GM21390 (cell line): ENCODE measurements at regions not wholly inside any gene's neighbourhood (a gene's known extent, or its start where the extent isn't known, plus 50 kb on each side); places are given as distances from the start of the nearest gene placed in this dataset.
A peak's percentile ranks its signal among the peaks of the same experiment; 100 is the strongest.
"Not testable (repeated sequence)": the region's sequence is repeated elsewhere in the genome, so short reads cannot be mapped to it uniquely, and the experiment has no call there.

Experiments
- ATAC-seq: cut with Tn5 transposase; IDR thresholded peaks from one replicate; pipeline ENCODE4 v1.9.1; 2021; ENCODE audit not compliant: unreplicated experiment

- no peak for ATAC-seq
Measured at GRCh38 chr5:112472614-112473013, 53.5 kb upstream of the EPB41L4A start.

DNA sequence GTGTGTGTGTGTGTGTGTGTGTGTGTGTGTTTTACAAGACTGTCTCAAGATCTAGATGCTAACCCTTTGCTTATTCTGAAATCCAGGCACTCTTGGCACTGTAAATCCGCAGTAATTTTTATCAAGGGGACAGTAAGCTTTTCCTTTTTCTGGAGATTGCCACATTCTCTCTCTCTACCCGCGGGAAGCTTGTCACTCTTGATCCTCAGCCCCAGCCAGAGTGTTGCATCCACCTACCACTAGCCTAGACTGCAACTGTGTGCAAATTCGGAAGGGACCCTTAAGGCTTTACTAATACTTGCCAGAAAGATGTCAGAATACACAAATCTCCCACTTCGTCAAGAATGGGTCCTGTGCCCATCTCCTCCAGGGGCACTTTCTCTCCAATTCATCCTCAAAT is 54.9 kb upstream of the EPB41L4A start:
- ATAC-seq, result no peak

DNA sequence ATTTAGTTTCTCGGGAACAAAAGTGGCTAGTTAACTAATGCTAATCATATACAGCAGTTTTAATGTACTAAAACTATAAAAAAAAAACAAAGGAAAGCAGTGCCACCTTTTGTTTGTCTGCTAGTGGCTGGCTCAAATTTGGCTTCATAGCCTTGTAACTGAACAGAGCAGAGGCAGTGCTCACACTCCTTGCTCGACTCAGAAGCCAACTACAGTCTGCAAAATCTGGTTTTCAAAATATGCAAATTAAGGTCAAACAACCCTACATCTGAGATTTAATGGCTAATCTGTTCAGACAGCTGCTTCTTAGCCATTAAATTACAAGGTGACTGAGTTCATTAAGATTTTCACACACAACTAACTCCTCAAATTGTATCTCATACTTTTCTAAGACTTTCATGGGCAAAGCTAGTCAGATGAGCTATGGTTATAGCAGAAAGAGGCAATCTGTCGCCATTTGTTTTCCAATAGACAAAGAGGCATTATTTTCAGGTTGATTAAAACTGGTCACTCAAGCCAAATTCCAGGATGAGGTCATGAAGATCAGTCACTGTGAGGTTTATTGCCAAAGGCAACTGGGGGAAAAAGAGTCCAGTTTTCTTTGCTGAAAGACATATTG is 56.8 kb upstream of the EPB41L4A start:
- no peak for ATAC-seq

DNA sequence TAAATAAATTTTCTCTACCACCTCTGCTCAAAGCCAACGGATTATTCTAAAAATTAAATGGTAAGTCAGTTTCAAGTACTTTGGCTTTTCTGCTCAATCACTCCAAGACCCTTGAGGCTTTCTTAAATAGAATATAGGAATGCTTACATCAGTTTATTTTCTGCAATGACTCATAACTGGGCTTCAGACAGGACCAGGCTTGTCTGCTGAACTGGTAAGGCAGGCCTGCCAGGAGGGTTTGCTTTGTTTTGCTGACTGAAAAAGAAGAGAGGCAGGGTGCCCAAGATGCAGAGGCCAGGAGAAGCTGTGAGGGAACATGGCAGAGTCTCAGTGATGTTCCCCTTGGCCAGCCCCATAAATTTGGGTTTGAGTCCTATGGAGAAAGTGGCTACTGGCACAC is 60.3 kb upstream of the EPB41L4A start:
- ATAC-seq, result no peak

DNA sequence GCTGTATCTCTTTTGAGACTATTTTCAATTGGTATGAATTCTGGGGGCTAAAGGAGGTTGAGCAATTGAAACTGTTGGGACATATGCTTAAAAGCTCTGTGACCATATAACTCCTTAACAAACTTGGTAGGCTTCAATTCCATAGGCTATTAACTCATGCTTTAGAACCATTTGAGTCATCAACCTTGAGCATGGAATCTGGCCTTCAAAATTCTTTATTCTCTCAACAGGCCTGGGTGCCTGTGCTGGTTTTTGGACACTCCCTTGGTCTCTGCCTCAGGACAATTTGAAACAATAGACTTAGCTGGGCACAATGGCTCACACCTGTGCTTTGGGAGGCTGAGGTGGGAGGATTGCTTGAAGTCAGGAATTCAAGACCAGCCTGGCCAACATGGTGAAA is 61.4 kb upstream of the EPB41L4A start:
- ATAC-seq, result no peak

DNA sequence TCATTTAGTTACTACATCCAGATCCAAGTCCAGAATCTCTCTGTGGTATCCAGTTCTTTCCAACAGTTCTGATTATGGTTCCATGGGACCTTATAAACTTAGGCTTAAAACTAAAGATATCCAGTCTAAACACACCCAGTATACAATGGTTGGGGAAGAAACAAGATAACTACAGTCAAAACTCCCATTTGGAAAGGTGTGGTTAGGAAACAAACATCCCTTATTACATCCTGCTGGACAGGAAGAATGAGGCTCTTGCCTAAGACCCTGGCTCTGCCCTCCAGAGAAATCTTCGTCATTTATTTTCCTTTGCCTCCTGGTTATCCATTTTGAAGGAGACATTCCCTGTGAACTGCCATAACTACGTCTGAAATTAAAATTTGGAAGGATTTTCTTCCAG is 64.6 kb upstream of the EPB41L4A start:
- no peak for ATAC-seq

DNA sequence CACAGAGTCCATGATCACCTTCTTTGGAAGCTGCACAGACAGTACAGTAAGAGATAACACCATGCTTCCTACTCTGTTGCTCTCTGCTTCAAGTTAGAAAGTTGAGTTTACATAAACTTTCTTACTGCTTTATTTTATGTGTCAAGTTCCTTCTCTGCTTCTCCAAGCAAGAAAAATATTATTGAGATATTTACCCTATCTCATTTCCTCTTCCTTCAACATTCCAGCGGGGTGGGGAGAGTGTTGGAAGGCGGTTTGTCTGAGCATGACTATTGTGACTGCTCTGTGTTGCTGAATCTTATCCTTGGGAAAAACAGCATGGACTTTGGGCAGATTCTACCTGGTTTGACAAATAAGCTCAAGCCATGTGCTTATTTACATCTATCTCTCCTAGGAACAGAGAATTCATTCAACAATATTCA is 66.9 kb upstream of the EPB41L4A start:
- ATAC-seq, result no peak

- ATAC-seq, result no peak
Measured at GRCh38 chr5:112491257-112491656, 72.2 kb upstream of the EPB41L4A start.

GRCh38 chr5:112492291-112492690 is 73.2 kb upstream of the EPB41L4A start:
- ATAC-seq, result peak; percentile 100

DNA sequence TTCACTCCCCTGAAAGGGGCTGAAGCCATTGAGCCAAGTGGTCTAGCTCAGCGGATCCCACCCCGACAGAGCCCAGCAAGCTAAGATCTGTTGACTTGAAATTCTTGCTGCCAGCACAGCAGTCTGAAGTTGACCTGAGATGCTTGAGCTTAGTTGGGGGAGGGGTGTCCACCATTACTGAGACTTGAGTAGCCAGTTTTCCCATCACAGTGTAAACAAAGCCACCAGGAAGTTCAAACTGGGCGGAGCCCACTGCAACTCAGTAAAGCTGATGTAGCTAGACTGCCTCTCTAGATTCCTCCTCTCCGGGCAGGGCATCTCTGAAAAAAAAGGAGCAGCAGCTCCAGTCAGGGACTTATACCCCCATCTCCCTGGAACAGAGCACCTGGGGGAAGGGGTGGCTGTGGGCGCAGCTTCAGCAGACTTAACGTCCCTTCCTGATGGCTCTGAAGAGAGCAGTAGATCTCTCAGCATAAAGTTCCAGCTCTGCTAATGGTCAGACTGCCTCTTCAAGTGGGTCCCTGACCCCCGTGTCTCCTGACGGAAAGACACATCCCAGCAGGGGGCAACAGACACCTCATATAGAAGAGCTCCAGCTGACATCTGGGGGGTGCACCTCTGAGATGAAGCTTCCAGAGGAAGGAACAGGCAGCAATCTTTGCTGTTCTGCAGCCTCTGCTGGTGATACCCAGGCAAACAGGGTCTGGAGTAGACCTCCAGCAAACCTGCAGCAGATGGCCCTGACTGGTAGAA is 84.8 kb upstream of the EPB41L4A start:
- not testable (repeated sequence) for ATAC-seq

GRCh38 chr5:112509097-112509496 is 90.0 kb upstream of the EPB41L4A start:
- not testable (repeated sequence) for ATAC-seq

- ATAC-seq, result no peak
Measured at GRCh38 chr5:112511920-112512319, 92.8 kb upstream of the EPB41L4A start.

DNA sequence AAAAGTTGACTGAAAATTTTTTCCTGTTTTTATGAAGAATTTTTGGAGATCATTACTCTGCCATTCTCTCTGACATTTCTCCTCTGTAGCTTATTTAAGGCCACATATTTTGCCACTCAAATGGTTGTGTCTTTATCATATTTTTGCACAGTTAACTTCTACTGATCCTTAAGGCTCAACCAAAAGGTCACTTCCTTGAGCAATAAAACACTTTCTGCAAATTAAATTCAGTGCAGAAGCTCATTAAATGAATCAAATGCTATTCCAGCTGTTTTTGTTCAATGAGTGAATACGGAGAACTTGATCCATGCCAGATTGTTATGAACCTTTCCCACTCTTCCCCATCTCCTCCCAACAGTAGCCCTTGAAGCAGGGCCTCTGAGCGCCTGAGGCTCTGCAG is 93.8 kb upstream of the EPB41L4A start:
- no peak for ATAC-seq

DNA sequence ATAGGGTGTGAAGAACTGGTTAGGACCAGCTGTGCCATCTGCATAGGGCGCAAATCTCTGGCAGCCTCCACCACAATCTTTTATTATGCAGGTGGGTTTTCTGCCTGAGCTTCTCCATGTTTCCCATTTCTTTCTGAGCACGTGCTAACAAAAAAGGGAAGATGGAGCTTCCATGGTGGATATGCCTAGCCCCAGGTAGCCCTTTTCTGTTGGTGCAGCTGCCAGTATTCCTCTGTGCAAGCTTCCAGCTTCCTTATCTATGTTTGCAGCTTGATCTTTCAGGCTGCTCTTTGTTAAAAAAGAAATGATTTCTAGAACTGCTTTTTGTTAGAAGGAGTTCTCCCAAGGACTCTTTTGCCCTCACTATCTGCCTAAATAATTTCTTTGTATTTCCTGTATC is 95.0 kb upstream of the EPB41L4A start:
- no peak for ATAC-seq

GRCh38 chr5:112520474-112520873 is 101.4 kb upstream of the EPB41L4A start:
- ATAC-seq, result not testable (repeated sequence)

- peak; percentile 67 for ATAC-seq
Measured at GRCh38 chr5:112522891-112523673, 104.0 kb upstream of the EPB41L4A start.

DNA sequence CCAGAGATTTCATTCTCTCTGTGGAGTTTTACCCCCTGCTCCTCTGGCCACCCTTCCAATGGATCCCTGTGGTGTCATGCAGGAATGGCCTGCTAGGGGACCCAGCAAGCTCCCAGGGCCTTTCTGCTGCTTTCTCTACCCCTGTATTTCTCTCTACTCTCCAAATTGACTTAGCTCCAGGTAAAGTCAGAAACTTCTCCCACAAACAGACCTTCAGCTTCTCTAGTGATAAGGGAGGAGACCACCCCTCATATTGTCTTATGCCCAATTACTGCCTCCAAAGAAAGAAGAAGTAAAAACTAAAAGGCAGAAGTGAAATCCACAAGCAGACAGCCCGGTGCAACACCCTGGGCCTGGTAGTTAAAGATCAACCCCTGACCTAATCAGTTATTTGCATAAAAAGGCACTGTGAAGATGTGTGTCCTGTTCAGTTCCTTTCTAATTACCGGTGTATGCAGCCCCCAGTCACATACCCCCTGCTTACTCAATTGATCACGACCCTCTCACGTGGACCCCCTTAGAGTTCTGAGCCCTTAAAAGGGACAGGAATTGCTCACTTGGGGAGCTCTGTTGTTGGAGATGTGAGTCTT is 104.7 kb upstream of the EPB41L4A start:
- ATAC-seq, result peak; percentile 66

DNA sequence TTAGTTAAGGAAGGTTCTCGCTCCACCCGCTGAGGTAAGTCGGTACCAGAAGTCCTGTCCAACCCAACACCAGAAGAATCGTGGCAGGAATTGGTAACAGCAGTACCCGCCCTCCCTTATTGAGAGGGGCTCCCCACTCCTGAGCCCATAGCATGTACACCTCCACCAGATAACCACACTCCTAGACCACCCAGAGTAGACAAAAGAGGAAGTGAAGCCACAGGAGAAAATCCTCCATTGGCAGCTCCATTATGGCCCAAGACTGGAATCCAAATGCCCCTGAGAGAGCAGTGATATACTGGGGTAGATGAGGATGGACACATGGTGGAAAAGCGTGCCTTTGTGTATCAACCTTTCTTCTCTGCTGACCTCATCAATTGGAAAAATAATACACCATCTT is 106.1 kb upstream of the EPB41L4A start:
- ATAC-seq, result no peak

GRCh38 chr5:112528928-112529327 is 109.9 kb upstream of the EPB41L4A start:
- ATAC-seq, result no peak

- no peak for ATAC-seq
Measured at GRCh38 chr5:112529525-112529924, 110.4 kb upstream of the EPB41L4A start.

- no peak for ATAC-seq
Measured at GRCh38 chr5:112532654-112533360, 113.7 kb upstream of the EPB41L4A start.
